ENCODE measurements at regions not wholly inside any gene's neighbourhood (a gene's known extent, or its start where the extent isn't known, plus 50 kb on each side); places are given as distances from the start of the nearest gene placed in this dataset.

DNA sequence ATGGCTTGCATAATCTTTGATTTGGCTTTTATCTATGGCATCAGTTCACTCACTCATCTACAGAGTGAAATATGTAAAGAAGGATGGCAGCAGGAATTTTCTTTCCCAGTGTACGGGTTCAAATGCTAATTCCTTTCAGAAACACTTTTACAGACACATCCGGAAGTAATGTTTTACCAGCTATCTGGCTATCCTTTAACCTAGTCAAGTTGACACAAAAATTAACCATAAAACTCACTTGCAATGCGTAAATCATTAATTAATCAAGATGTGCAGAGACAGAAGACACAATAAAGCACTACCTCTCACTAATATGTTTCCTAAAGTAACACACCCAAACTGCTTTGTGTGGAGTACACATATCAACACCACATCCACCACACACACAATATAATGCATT is 378.9 kb upstream of the ANO3 start:
- 83 to 85% methylated on average over 3 of the region's 3 CpGs for WGBS, 2 donors
- H3K4me3 ChIP-seq (ENCODE audit: low read depth, poor library complexity, severe bottlenecking): no peak overlapping the region
- intact Hi-C loops (cut with DNase I; ENCODE audit: low total_unique reads): no loop called here
- TF ChIP-seq, protein P1, sequence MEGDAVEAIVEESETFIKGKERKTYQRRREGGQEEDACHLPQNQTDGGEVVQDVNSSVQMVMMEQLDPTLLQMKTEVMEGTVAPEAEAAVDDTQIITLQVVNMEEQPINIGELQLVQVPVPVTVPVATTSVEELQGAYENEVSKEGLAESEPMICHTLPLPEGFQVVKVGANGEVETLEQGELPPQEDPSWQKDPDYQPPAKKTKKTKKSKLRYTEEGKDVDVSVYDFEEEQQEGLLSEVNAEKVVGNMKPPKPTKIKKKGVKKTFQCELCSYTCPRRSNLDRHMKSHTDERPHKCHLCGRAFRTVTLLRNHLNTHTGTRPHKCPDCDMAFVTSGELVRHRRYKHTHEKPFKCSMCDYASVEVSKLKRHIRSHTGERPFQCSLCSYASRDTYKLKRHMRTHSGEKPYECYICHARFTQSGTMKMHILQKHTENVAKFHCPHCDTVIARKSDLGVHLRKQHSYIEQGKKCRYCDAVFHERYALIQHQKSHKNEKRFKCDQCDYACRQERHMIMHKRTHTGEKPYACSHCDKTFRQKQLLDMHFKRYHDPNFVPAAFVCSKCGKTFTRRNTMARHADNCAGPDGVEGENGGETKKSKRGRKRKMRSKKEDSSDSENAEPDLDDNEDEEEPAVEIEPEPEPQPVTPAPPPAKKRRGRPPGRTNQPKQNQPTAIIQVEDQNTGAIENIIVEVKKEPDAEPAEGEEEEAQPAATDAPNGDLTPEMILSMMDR (IDR thresholded peaks at IDR 0.05): no peak
- no peak for TF ChIP-seq POLR2A (IDR thresholded peaks at IDR 0.05)
- DNase-seq (ENCODE audit: low spot score in 2 of 2): no peak

DNA sequence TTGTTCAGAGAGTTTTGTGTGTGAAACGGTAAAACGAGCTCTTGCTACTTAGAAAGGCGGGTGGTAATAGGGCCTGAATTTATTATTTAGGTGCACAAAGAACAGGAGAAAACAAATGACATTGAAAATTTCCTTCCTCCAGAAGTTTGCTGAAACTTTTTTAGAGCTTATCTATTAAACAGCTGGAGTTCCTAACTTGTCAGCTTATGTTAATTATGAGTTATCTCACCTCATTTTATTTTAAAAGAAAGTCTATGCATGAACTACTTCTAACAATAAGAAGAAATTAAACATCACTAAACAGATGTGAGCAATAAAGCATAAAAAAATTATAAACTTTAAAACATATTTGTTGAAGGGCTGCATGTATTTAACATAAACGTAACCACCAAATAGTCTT is 373.9 kb upstream of the ANO3 start:
- TF ChIP-seq, protein P1 (IDR thresholded peaks at IDR 0.05): no peak
- TF ChIP-seq POLR2A (IDR thresholded peaks at IDR 0.05): no peak
- intact Hi-C loops (cut with DNase I; ENCODE audit: low total_unique reads): no loop called here
- H3K4me3 ChIP-seq (ENCODE audit: low read depth, poor library complexity, severe bottlenecking): no peak overlapping the region
- 74 to 77% methylated on average over 4 of the region's 4 CpGs for WGBS, 2 donors
- no peak for DNase-seq (ENCODE audit: low spot score in 2 of 2)

DNA sequence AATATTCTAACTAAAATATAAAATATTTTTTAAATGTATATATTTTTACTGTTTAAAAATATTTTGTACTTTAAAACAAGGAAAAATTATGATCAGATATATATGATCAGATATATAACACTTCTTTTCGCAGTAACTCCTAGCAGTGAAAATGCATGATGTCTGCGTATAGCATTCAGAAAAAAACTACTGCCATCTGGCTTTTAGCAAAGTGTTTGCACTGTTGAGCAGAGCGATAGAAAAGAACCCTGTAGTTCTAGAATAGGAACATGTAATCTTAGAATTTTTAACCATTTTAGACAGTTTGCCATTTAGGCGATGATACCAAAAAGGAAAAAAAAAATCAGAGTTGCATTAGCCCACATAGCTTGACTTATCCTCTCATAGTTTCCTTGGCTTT is 370.4 kb upstream of the ANO3 start:
- intact Hi-C loops (cut with DNase I; ENCODE audit: low total_unique reads): no loop called here
- H3K4me3 ChIP-seq (ENCODE audit: low read depth, poor library complexity, severe bottlenecking): no peak overlapping the region
- 54 to 55% methylated on average over 4 of the region's 4 CpGs for WGBS, 2 donors
- TF ChIP-seq, protein P1 (IDR thresholded peaks at IDR 0.05): no peak
- TF ChIP-seq POLR2A (IDR thresholded peaks at IDR 0.05): no peak
- DNase-seq (ENCODE audit: low spot score in 2 of 2): no peak

DNA sequence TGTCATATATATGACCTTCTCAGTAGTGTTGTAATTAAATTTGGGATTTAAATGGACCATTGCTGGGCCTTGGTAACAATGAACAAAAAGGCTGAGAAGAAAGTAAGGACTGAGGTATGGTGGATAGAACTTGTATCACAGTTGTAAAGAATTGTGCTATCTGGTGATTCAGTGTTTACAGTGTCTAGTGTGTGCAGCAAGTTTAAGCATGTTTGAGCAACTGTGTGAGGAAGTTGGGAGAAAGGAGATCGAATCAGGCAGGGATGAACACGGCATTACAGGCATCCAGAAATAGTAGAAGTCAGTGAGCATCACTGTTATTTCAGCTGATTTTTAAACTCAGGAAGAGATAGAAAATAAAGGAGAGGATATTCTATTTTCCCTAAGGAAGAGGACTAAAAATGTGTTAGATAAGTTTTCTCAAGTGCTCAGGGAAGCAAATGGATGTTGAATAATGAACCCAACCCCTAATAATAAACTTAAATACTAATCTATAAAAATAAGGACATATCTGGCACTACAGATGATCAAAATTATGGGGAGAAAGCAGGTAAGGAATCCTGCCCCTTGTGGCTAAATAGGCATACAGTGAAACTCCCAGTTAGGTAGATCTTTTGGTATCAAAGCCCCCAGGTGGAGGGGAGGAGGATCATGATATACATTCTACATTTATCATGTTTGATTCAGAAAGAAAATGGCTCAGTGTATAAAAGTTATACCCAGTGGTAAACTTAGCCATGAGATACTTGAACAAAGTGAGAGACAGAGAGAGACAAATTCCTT is 361.0 kb upstream of the ANO3 start:
- WGBS, 2 donors: 21 to 46% methylated on average over 2 of the region's 2 CpGs
- intact Hi-C loops (cut with DNase I; ENCODE audit: low total_unique reads): no loop called here
- no peak for DNase-seq (ENCODE audit: low spot score in 2 of 2)
- TF ChIP-seq, protein P1 (IDR thresholded peaks at IDR 0.05): no peak
- no peak for TF ChIP-seq POLR2A (IDR thresholded peaks at IDR 0.05)
- H3K4me3 ChIP-seq (ENCODE audit: low read depth, poor library complexity, severe bottlenecking): no peak overlapping the region

DNA sequence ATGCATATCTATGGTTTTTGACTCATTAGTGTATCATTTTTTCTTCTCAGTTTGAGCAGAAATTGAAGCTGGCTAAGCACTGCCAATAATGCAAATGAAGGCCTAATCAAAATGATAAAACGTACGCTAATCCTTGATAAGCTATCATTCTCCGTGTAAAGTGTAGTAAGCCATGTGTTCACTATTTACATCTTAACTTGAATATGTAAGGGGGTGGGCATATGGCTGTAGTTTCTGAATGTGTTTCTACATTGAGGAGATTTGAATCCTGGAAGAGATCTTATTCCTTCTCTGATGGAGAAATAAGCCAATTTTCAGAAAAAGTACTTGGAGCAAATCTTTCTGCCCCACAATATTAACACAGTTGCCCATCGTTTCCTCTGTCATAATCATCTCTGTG is 351.8 kb upstream of the ANO3 start:
- H3K4me3 ChIP-seq (ENCODE audit: low read depth, poor library complexity, severe bottlenecking): no peak overlapping the region
- WGBS, 2 donors: 68% methylated on average over 4 of the region's 4 CpGs
- no peak for TF ChIP-seq POLR2A (IDR thresholded peaks at IDR 0.05)
- TF ChIP-seq, protein P1 (IDR thresholded peaks at IDR 0.05): no peak
- intact Hi-C loops (cut with DNase I; ENCODE audit: low total_unique reads): no loop called here
- DNase-seq (ENCODE audit: low spot score in 2 of 2): no peak

DNA sequence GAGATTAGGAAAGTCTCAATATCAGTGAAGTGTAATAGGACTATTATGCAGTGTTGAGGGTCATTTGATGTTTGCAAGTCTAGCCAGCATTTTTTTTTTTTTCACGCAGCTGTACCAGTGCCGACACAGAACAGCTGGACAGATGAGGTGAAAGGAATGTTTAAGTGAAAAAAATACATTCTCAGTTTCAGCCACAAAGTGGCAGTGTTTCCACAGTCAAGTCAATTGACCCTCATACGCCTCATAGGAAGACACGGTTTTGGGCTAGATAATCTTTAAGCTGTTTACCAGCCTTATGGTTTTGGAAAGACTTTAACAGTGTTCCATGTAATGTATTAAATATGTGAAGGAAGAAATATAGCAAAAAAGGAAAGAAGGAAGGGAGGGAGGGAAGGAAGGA is 349.9 kb upstream of the ANO3 start:
- intact Hi-C loops (cut with DNase I; ENCODE audit: low total_unique reads): no loop called here
- no peak for DNase-seq (ENCODE audit: low spot score in 2 of 2)
- no peak for TF ChIP-seq POLR2A (IDR thresholded peaks at IDR 0.05)
- TF ChIP-seq, protein P1 (IDR thresholded peaks at IDR 0.05): no peak
- H3K4me3 ChIP-seq (ENCODE audit: low read depth, poor library complexity, severe bottlenecking): no peak overlapping the region
- 1 to 2% methylated on average over 4 of the region's 4 CpGs for WGBS, 2 donors
